Vagina (tissue), 2 donors: ENCODE measurements at regions not wholly inside any gene's neighbourhood (a gene's known extent, or its start where the extent isn't known, plus 50 kb on each side); places are given as distances from the start of the nearest gene placed in this dataset.

Source experiments
- DNase-seq, 2 donors: peaks; one replicate each; pipeline ENCODE4 v3.0.0-alpha.2; 2017; ENCODE audit errors: extremely low spot score in 2 of 2
- H3K27ac ChIP-seq: fragments of 200-600 bp; sonication (generic); one replicate; pipeline ENCODE4 v1.5.1; 2019
- H3K27me3 ChIP-seq: fragments of 200-600 bp; sonication (generic); one replicate; pipeline ENCODE4 v1.5.1; 2019
- H3K36me3 ChIP-seq, 2 donors: fragments of 200-600 bp; sonication (generic); one replicate each; pipeline ENCODE4 v1.5.1; 2017 to 2019
- H3K4me1 ChIP-seq: fragments of 200-600 bp; sonication (generic); one replicate; pipeline ENCODE4 v1.5.1; 2019
- H3K4me3 ChIP-seq, 2 donors: fragments of 200-600 bp; sonication (generic); 1 replicate in 1 of 2; 2 replicates in 1 of 2; pipeline ENCODE4 v1.5.1; 2016 to 2019
- H3K9me3 ChIP-seq: fragments of 200-600 bp; sonication (generic); one replicate; pipeline ENCODE4 v1.5.1; 2019
- POLR2A ChIP-seq, 2 donors: fragments of 450-650 bp; IDR thresholded peaks; one replicate each; pipeline ENCODE4 v1.6.1; 2017; ENCODE audit warnings: antibody characterized with exemption in 2 of 2, mild to moderate bottlenecking in 2 of 2, moderate library complexity in 2 of 2
- POLR2AphosphoS5 ChIP-seq, 2 donors: sonication (generic); formaldehyde crosslinking; IDR thresholded peaks; one replicate each; pipeline ENCODE4 v1.9.0; 2017; ENCODE audit warnings: antibody characterized with exemption in 2 of 2, mild to moderate bottlenecking in 2 of 2, low read depth in 1 of 2; ENCODE audit not compliant: insufficient read depth in 1 of 2
- intact Hi-C: fragments of 100-400 bp; cut with DNase I; formaldehyde crosslinking; loops from one replicate; pipeline ENCODE4 v1.15.1; 2023
- TF ChIP-seq, protein P1 (sequence below), 3 experiments: fragments of 450-650 bp in 2 of 3; fragments of 200-600 bp in 1 of 3; sonication (generic) in 1 of 3; IDR thresholded peaks; one replicate each; pipeline ENCODE4 v1.5.1; 2017 to 2019; ENCODE audit warnings: antibody characterized with exemption in 3 of 3, mild to moderate bottlenecking in 2 of 3, moderate library complexity in 2 of 3

DNA sequence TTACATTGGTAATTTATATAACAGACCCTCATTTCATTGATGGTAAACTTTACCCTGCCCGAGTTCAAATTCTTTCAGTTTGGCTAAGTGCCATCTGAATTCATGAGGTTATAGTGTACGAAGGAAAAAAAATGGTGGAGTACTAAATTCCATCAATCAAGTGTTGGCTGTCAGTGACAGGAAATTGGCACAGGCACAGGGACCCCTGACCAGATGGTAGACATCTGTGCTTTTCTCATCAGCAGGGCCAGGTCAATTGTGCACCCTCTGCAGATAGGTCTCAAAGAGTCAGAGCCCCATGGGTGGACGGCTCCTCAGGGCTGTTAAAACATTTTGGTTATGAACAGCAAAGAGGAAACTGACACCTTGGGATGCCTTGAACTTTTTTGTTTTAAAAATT is 439.2 kb downstream of the SETBP1 start:
- no peak for TF ChIP-seq POLR2A (IDR thresholded peaks at IDR 0.05)
- TF ChIP-seq POLR2AphosphoS5 (IDR thresholded peaks at IDR 0.05; ENCODE audit: insufficient read depth in 1 of 2, low read depth in 1 of 2), result no peak
- TF ChIP-seq, protein P1, sequence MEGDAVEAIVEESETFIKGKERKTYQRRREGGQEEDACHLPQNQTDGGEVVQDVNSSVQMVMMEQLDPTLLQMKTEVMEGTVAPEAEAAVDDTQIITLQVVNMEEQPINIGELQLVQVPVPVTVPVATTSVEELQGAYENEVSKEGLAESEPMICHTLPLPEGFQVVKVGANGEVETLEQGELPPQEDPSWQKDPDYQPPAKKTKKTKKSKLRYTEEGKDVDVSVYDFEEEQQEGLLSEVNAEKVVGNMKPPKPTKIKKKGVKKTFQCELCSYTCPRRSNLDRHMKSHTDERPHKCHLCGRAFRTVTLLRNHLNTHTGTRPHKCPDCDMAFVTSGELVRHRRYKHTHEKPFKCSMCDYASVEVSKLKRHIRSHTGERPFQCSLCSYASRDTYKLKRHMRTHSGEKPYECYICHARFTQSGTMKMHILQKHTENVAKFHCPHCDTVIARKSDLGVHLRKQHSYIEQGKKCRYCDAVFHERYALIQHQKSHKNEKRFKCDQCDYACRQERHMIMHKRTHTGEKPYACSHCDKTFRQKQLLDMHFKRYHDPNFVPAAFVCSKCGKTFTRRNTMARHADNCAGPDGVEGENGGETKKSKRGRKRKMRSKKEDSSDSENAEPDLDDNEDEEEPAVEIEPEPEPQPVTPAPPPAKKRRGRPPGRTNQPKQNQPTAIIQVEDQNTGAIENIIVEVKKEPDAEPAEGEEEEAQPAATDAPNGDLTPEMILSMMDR (IDR thresholded peaks at IDR 0.05), result no peak
- H3K27ac ChIP-seq, result no peak overlapping the region
- DNase-seq, result no peak
- no peaks in the 10 kb centered on the region for H3K9me3 ChIP-seq
- no peak overlapping the region for H3K4me3 ChIP-seq
- H3K36me3 ChIP-seq, result no peaks in the 10 kb centered on the region
- intact Hi-C loops, result no loop called here
- H3K4me1 ChIP-seq, result no peaks in the 10 kb centered on the region
- no peaks in the 10 kb centered on the region for H3K27me3 ChIP-seq

DNA sequence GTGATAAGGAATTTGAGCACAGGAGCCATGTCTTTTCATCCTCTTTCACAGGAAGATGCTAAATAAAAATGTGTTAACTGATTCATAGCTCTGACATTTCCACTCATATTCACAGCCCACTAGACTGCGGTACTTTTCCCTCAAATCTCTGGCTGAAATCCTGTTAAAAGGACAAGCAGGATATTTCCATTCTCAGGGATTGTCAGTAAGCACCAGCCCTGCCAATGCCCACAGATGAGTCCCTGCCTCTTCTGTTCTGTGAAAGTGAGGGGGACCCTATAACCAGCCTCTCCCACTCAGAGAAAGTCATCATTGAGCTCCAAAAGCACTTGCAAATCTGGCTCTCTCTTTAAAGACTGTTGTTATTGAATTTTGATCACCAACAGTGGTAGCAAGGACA is 440.5 kb downstream of the SETBP1 start:
- no peak for DNase-seq
- Histone ChIP-seq H3K4me1 (no peaks in the 10 kb centered on the region), H3K4me3 (no peak overlapping the region), H3K36me3 (no peaks in the 10 kb centered on the region), H3K27ac (no peak overlapping the region), H3K27me3 (no peaks in the 10 kb centered on the region), H3K9me3 (no peaks in the 10 kb centered on the region)
- intact Hi-C loops, result no loop called here
- TF ChIP-seq, protein P1 (IDR thresholded peaks at IDR 0.05), result no peak
- no peak for TF ChIP-seq POLR2A (IDR thresholded peaks at IDR 0.05)
- TF ChIP-seq POLR2AphosphoS5 (IDR thresholded peaks at IDR 0.05; ENCODE audit: insufficient read depth in 1 of 2, low read depth in 1 of 2), result no peak

DNA sequence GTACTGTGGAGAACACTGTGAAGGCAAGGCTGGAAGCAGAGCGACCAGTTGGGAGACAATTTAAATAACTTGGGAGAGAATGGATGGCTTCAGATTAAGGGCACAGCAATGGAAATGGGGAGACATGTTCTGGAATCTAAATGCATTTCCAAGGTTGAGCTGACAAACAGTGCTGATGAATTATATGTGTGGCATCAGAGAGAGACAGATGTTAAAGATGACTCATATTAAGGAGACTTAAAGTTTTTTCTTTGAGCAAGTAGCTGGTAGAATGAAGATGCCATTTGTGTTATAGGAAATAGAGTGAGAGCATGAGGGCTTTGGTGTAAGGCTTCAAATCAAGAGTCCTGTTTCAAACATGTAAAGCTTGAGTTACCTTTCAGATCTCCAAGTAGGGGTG is 441.8 kb downstream of the SETBP1 start:
- TF ChIP-seq, protein P1 (IDR thresholded peaks at IDR 0.05), result no peak
- TF ChIP-seq POLR2A (IDR thresholded peaks at IDR 0.05), result no peak
- TF ChIP-seq POLR2AphosphoS5 (IDR thresholded peaks at IDR 0.05; ENCODE audit: insufficient read depth in 1 of 2, low read depth in 1 of 2), result no peak
- no peak for DNase-seq
- Histone ChIP-seq H3K36me3 (no peaks in the 10 kb centered on the region), H3K4me1 (no peaks in the 10 kb centered on the region), H3K27ac (no peak overlapping the region), H3K4me3 (no peak overlapping the region), H3K27me3 (no peaks in the 10 kb centered on the region), H3K9me3 (no peaks in the 10 kb centered on the region)
- intact Hi-C loops, result no loop called here

DNA sequence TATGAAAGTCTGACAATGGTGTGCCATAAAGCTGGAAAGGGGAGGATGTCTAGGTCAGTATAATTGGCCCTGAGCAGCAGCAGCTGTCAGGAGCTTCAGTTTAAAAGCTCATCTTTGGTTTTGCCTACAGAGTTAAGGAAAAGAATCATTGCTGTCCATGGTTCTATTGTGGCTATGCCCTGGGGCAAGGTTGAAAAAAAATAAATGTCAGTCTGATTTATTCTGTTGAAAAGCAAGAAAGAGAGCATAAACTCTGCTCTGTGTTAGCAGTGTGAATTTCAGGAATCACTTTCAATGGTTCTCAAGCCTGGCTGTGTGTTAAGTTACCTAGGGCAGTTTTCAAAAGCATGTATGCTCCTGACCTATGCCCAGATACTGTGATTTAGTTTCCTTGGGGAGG is 446.7 kb downstream of the SETBP1 start:
- no peak for DNase-seq
- no peaks in the 10 kb centered on the region for H3K27me3 ChIP-seq
- intact Hi-C loops, result no loop called here
- no peaks in the 10 kb centered on the region for H3K36me3 ChIP-seq
- no peaks in the 10 kb centered on the region for H3K4me1 ChIP-seq
- no peak overlapping the region for H3K4me3 ChIP-seq
- no peaks in the 10 kb centered on the region for H3K9me3 ChIP-seq
- H3K27ac ChIP-seq, result no peak overlapping the region
- TF ChIP-seq, protein P1 (IDR thresholded peaks at IDR 0.05), result no peak
- no peak for TF ChIP-seq POLR2AphosphoS5 (IDR thresholded peaks at IDR 0.05; ENCODE audit: insufficient read depth in 1 of 2, low read depth in 1 of 2)
- TF ChIP-seq POLR2A (IDR thresholded peaks at IDR 0.05), result no peak

DNA sequence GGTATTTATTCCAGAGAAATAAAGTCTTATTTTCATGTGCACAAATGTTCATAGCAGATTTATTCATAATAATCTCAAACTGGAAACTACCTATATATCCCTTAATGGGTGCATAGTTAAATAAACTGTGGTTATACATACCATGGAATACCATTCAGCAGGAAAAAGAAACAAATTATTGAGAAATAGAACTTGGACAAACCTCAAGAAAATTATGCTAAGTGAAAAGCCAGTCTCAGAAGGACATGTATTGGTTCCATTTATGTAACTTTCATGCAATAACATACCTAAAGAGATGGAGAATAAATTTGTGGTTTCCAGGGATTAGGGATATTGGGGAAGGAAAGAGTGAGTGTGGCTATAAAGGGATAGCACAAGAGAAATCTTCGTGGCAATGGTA is 452.6 kb downstream of the SETBP1 start:
- H3K27me3 ChIP-seq, result no peaks in the 10 kb centered on the region
- no peaks in the 10 kb centered on the region for H3K4me1 ChIP-seq
- H3K9me3 ChIP-seq, result no peaks in the 10 kb centered on the region
- H3K27ac ChIP-seq, result no peak overlapping the region
- no peaks in the 10 kb centered on the region for H3K36me3 ChIP-seq
- intact Hi-C loops, result no loop called here
- TF ChIP-seq POLR2A (IDR thresholded peaks at IDR 0.05), result no peak
- TF ChIP-seq, protein P1 (IDR thresholded peaks at IDR 0.05), result no peak
- TF ChIP-seq POLR2AphosphoS5 (IDR thresholded peaks at IDR 0.05; ENCODE audit: insufficient read depth in 1 of 2, low read depth in 1 of 2), result no peak
- no peak overlapping the region for H3K4me3 ChIP-seq
- no peak for DNase-seq
